ENCODE measurements at regions not wholly inside any gene's neighbourhood (a gene's known extent, or its start where the extent isn't known, plus 50 kb on each side); places are given as distances from the start of the nearest gene placed in this dataset.

DNA sequence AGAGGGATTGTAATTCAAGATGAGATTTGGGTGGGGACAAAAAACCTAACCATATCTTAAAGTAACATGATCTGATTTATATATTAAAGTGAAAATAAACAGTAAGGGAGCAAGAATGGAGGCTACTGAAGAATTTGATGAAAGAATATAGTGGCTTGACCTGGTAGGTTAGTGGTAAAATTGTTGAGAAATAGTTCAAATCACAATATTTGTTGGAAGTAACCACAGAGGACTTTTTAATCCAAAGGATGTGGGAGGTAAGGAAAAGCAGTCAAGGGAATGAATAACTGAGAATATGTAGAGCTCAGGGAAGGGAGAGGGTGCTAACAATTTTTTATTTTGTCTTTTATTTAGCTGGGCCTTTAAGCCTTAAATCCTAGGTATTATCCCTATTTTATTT lies 139.8 kb upstream of the HS3ST1 start:
- no peak for TF ChIP-seq RAD21 (conservative IDR thresholded peaks at IDR 0.05)
- no peak for TF ChIP-seq SMC3 (conservative IDR thresholded peaks at IDR 0.05; ENCODE audit: poor library complexity)
- no peak for TF ChIP-seq CTCF (IDR thresholded peaks at IDR 0.05; ENCODE audit: poor library complexity, severe bottlenecking)
- TF ChIP-seq POLR2AphosphoS5 (IDR thresholded peaks at IDR 0.05) = no peak
- TF ChIP-seq EP300 (conservative IDR thresholded peaks at IDR 0.05; ENCODE audit: poor library complexity, severe bottlenecking) = no peak
- TF ChIP-seq MXI1 (conservative IDR thresholded peaks at IDR 0.05; ENCODE audit: poor library complexity, severe bottlenecking) = no peak
